ENCODE measurements at regions not wholly inside any gene's neighbourhood (a gene's known extent, or its start where the extent isn't known, plus 50 kb on each side); places are given as distances from the start of the nearest gene placed in this dataset.

DNA sequence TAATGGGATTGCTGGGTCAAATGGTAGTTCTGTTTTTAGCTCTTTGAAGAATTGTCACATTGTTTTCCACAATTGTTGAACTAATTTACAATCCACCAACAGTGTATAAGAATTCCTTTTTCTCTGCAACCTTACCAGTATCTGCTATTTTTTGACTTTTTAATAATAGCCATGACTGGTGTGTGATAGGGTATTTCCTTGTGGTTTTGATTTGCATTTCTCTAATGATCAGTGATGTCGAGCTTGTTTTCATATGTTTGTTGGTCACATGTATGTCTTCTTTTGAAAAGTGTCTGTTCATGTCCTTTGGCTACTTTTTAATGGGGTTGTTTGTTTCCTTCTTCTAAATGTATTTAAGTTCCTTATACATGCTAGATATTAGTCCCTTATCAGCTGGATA lies 322.3 kb downstream of the CDH2 start:
- Histone ChIP-seq H3K27ac (no peak overlapping the region), H3K36me3 (no peaks in the 10 kb centered on the region), H3K4me3 (no peak overlapping the region), H3K4me1 (no peaks in the 10 kb centered on the region), H3K9me3 (peaks cover 0 to 9% of the 10 kb centered on the region in 2 donors), H3K27me3 (no peaks in the 10 kb centered on the region)
- TF ChIP-seq, protein P1, sequence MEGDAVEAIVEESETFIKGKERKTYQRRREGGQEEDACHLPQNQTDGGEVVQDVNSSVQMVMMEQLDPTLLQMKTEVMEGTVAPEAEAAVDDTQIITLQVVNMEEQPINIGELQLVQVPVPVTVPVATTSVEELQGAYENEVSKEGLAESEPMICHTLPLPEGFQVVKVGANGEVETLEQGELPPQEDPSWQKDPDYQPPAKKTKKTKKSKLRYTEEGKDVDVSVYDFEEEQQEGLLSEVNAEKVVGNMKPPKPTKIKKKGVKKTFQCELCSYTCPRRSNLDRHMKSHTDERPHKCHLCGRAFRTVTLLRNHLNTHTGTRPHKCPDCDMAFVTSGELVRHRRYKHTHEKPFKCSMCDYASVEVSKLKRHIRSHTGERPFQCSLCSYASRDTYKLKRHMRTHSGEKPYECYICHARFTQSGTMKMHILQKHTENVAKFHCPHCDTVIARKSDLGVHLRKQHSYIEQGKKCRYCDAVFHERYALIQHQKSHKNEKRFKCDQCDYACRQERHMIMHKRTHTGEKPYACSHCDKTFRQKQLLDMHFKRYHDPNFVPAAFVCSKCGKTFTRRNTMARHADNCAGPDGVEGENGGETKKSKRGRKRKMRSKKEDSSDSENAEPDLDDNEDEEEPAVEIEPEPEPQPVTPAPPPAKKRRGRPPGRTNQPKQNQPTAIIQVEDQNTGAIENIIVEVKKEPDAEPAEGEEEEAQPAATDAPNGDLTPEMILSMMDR (IDR thresholded peaks at IDR 0.05), result no peak
- intact Hi-C loops (cut with DNase I), result no loop called here
- DNase-seq (no peak), ATAC-seq (no peak)

DNA sequence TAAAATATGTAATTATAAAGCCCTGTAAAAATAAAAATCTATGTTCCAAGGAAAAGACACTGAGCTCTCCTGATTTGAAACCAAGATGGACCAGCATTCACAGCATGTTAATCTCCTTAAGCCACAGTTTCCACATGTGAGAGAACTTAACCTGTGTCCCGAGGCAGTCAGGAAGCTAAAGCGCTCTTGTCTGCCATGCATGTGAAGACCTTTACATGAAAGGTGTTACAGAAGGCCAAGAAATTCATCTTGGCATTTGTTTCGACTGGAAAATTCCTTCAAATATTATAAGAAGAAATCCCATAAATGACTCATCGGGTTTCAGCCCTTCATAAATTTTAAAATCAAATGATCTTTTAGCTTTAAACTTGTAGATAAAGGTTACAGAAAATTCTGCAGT lies 328.6 kb downstream of the CDH2 start:
- Histone ChIP-seq H3K4me1 (no peaks in the 10 kb centered on the region), H3K36me3 (no peaks in the 10 kb centered on the region), H3K4me3 (no peak overlapping the region), H3K9me3 (peaks cover 0 to 5% of the 10 kb centered on the region in 2 donors), H3K27me3 (no peaks in the 10 kb centered on the region), H3K27ac (no peak overlapping the region)
- intact Hi-C loops (cut with DNase I), result no loop called here
- TF ChIP-seq, protein P1 (IDR thresholded peaks at IDR 0.05), result no peak
- ATAC-seq (no peak), DNase-seq (no peak)

DNA sequence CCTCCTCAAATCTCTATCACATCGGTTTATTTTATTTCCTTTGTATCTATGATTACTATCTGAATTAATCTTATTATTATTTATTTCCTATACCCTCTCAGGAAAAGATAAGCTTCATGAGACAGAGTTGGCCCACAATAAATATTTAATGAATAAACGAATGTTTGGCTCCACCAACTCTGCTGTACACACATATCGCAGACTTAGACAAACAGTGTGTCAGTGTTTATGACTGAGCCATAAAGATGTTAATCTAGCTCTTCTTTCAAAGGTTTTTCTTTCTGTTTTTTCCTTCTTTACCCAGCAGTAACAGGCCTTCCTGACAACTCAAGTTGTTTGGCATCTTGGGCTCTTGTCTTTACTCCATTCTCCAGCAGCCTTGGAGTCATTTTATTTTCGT lies 329.5 kb downstream of the CDH2 start:
- no peaks in the 10 kb centered on the region for H3K27me3 ChIP-seq
- no peak for ATAC-seq

DNA sequence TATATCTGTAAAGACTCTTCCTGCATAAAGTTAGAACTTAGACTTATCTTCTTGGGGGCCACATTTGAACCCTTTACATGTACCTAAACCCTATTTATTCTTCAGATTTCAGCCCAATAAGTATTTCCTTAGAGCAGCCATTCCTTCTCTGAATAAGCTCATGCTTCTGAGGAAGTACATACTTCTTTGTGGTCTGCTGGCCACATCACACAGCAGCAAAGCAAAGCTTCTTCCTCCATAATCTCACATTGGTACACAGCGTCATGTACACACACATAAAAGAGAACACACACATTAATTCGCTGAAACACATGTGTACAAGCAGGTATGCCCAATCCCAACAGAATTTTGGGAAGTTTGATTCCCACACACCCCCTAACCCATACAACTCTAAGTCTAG lies 331.0 kb downstream of the CDH2 start:
- H3K4me3 ChIP-seq, result no peak overlapping the region
- H3K4me1 ChIP-seq, result no peaks in the 10 kb centered on the region
- no peaks in the 10 kb centered on the region for H3K27me3 ChIP-seq
- intact Hi-C loops (cut with DNase I), result no loop called here
- no peak overlapping the region for H3K27ac ChIP-seq
- DNase-seq, result no peak
- H3K36me3 ChIP-seq, result no peaks in the 10 kb centered on the region
- TF ChIP-seq, protein P1 (IDR thresholded peaks at IDR 0.05), result no peak
- H3K9me3 ChIP-seq, result peaks cover 0 to 3% of the 10 kb centered on the region in 2 donors
- no peak for ATAC-seq

More for the DNA sequence above, 329.5 kb downstream of the CDH2 start:
- TF ChIP-seq, protein P1 (IDR thresholded peaks at IDR 0.05), result no peak
- Histone ChIP-seq H3K4me3 (no peak overlapping the region), H3K36me3 (no peaks in the 10 kb centered on the region), H3K4me1 (no peaks in the 10 kb centered on the region), H3K9me3 (peaks cover 0 to 2% of the 10 kb centered on the region in 2 donors), H3K27ac (no peak overlapping the region)
- DNase-seq, result no peak
- intact Hi-C loops (cut with DNase I), result no loop called here

DNA sequence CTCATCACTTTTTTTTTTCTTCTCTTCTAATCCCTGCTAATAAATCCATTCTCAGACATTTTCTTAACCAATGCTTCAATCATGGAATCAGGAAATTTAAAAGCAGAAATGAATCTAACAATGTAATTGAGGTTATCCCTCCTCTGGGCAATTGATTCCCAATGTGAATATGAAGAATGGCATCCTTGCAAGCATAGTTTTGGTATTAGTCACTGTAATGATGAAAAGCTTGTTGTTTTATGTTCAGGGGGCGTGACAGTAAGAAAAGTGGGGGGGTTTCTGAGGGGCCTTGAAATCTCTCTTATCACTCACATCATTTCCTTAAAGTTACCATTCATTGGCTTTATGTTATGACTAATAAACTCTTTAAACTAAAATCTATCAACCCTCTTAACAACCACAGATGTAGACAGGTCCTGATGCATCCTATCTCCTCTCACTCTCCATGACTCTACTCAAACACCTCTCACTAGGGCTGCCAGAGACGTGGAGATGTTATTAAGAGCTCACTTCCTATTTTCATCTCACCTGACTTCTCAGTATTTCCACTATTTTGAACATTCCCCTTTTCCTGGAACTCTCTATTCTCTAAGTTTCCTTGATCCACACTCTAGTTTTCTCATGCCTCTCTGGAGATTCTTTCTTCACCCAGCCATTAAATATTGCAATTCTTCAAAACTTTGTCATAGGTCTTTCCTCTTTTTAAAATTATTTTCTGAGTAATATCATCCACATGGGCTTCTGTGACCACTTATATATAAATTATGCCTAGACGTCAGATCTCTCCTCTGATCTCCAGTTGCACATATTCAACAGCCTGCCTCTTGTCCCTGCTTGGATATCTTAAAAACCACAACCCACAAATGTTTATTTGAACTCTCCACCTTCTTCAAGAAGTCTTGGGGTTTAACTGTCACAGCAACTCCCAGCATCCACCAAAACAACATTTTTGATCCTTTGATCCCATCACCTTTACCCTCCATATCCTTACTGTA lies 332.9 kb downstream of the CDH2 start:
- intact Hi-C loops (cut with DNase I), result no loop called here
- ATAC-seq (no peak), DNase-seq (no peak)
- TF ChIP-seq, protein P1 (IDR thresholded peaks at IDR 0.05), result no peak
- Histone ChIP-seq H3K36me3 (no peaks in the 10 kb centered on the region), H3K4me1 (no peaks in the 10 kb centered on the region), H3K27ac (no peak overlapping the region), H3K27me3 (no peaks in the 10 kb centered on the region), H3K4me3 (no peak overlapping the region), H3K9me3 (peaks cover 0 to 3% of the 10 kb centered on the region in 2 donors)

Measured in left lung (tissue), 4 donors.